HepG2 (cell line): ENCODE measurements at regions not wholly inside any gene's neighbourhood (a gene's known extent, or its start where the extent isn't known, plus 50 kb on each side); places are given as distances from the start of the nearest gene placed in this dataset.

Experiments used
- CTCF ChIP-seq: sonication (generic); formaldehyde crosslinking; IDR thresholded peaks from 2 replicates; pipeline ENCODE4 v1.5.0; 2020; ENCODE audit warnings: mild to moderate bottlenecking, missing genetic modification reagents, moderate library complexity
- FOXP1 ChIP-seq, 2 experiments: fragments of 450-650 bp in 1 of 2; IDR thresholded peaks; 2 replicates each; pipeline ENCODE4 v1.6.1; 2017 to 2018; ENCODE audit warnings: antibody characterized with exemption in 1 of 2
- HOMEZ ChIP-seq: IDR thresholded peaks from 2 replicates; pipeline ENCODE4 v1.6.1; 2016; ENCODE audit warnings: low read depth
- ZNF747 ChIP-seq: sonication (generic); formaldehyde crosslinking; IDR thresholded peaks from 2 replicates; pipeline ENCODE4 v1.8.1; 2023; ENCODE audit warnings: missing genetic modification reagents, mild to moderate bottlenecking, borderline replicate concordance

- TF ChIP-seq ZNF747 (CRISPR knock-in tag) (no peak), CTCF (CRISPR knock-in tag) (no peak), HOMEZ (no peak), FOXP1 (IDR thresholded peaks at IDR 0.05) (no peak), FOXP1 (CRISPR knock-in tag; IDR thresholded peaks at IDR 0.05) (no peak)
Measured at GRCh38 chr12:39157696-39158342, 252.4 kb upstream of the CPNE8 start.
